Hematopoietic multipotent progenitor cell treated with erythropoietin and hydrocortisone succinate and interleukin-3 and kit ligand, for 8 days (in vitro differentiated cells): ENCODE measurements at regions not wholly inside any gene's neighbourhood (a gene's known extent, or its start where the extent isn't known, plus 50 kb on each side); places are given as distances from the start of the nearest gene placed in this dataset.

Source experiments
- DNase-seq: peaks from one replicate; pipeline ENCODE4 v3.0.0-alpha.2; 2015

GRCh38 chr12:77777274-77777673 is 53.4 kb upstream of the NAV3 start:
- no peak for DNase-seq

GRCh38 chr12:77774761-77775160 is 55.9 kb upstream of the NAV3 start:
- DNase-seq = no peak

GRCh38 chr12:77772676-77773298 is 57.9 kb upstream of the NAV3 start:
- no peak for DNase-seq

- no peak for DNase-seq
Measured at GRCh38 chr12:77768558-77768957, 62.1 kb upstream of the NAV3 start.

GRCh38 chr12:77767756-77768343 is 62.8 kb upstream of the NAV3 start:
- no peak for DNase-seq

GRCh38 chr12:77767335-77767734 is 63.4 kb upstream of the NAV3 start:
- no peak for DNase-seq

GRCh38 chr12:77766224-77766623 is 64.5 kb upstream of the NAV3 start:
- no peak for DNase-seq

GRCh38 chr12:77761286-77761685 is 69.4 kb upstream of the NAV3 start:
- DNase-seq = no peak

GRCh38 chr12:77760271-77761025 is 70.2 kb upstream of the NAV3 start:
- no peak for DNase-seq

- no peak for DNase-seq
Measured at GRCh38 chr12:77754086-77754485, 76.6 kb upstream of the NAV3 start.

- DNase-seq = no peak
Measured at GRCh38 chr12:77751939-77752338, 78.8 kb upstream of the NAV3 start.

GRCh38 chr12:77746096-77746495 is 84.6 kb upstream of the NAV3 start:
- no peak for DNase-seq

- DNase-seq = no peak
Measured at GRCh38 chr12:77745624-77746023, 85.1 kb upstream of the NAV3 start.

- DNase-seq = no peak
Measured at GRCh38 chr12:77742631-77743030, 88.1 kb upstream of the NAV3 start.

- no peak for DNase-seq
Measured at GRCh38 chr12:77741974-77742517, 88.6 kb upstream of the NAV3 start.

GRCh38 chr12:77736219-77736965 is 94.3 kb upstream of the NAV3 start:
- DNase-seq = no peak

GRCh38 chr12:77734214-77734883 is 96.3 kb upstream of the NAV3 start:
- DNase-seq = no peak

- no peak for DNase-seq
Measured at GRCh38 chr12:77728018-77728417, 102.7 kb upstream of the NAV3 start.

- DNase-seq = no peak
Measured at GRCh38 chr12:77727442-77728001, 103.2 kb upstream of the NAV3 start.

- DNase-seq = no peak
Measured at GRCh38 chr12:77725611-77726010, 105.1 kb upstream of the NAV3 start.

- peak; percentile 1 for DNase-seq
Measured at GRCh38 chr12:77724367-77724957, 106.2 kb upstream of the NAV3 start.

GRCh38 chr12:77723308-77723707 is 107.4 kb upstream of the NAV3 start:
- no peak for DNase-seq
